NCI-H1048 (cell line): ENCODE measurements at regions not wholly inside any gene's neighbourhood (a gene's known extent, or its start where the extent isn't known, plus 50 kb on each side); places are given as distances from the start of the nearest gene placed in this dataset.
A peak's percentile ranks its signal among the peaks of the same experiment; 100 is the strongest.
"Not testable (repeated sequence)": the region's sequence is repeated elsewhere in the genome, so short reads cannot be mapped to it uniquely, and the experiment has no call there.

Experiments used
- DNase-seq: peaks from one replicate; lab custom pipeline; 2025; lab: John Stamatoyannopoulos, UW

DNA sequence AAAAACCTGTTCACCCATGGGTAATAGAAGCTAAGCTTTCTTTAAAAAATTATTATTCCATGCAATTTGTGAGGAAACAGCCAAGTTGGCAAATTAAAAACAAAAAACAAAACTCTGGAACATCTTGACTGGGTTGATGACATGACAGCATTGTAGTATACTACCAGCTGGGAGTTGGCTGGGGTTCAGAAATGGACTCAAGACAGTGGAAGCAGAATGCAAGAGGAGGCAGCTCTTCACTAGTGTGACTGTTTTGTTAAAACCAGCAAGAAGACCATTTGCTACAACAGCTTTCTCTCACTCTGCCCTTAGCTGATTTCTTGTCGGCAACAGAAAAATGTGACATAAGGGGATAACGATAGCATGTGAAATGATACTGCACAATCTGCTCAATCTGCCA lies 1298.9 kb upstream of the ADGRL4 start:
- DNase-seq: no peak

DNA sequence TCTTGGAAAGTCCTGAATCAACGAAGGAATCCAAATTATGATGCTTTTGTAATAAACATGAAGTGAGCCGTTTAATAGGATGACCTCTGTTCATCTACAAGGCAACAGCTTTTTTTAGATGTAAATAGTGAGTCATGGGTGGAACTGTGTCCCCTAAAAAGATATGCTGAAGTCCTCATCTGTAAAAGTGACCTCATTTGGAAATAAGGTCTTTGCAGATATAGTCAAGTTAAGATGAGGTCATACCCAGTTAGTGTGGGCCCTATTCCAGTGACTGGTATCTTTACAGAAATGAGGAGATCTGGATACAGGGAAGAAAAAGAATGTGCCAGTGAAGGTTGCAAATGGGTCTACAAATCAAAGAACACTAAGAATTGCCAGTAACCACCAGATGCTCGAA lies 1287.3 kb upstream of the ADGRL4 start:
- DNase-seq: no peak

DNA sequence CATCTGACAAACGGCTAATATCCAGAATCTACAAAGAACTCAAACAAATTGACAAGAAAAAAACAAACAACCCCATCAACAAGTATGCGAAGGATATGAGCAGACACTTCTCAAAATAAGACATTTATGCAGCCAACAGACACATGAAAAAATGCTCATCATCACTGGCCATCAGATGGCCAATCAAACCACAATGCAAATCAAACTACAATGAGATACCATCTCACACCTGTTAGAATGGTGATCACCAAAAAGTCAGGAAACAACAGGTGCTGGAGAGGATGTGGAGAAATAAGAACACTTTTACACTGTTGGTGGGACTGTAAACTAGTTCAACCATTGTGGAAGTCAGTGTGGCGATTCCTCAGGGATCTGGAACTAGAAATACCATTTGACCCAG lies 1282.2 kb upstream of the ADGRL4 start:
- not testable (repeated sequence) for DNase-seq

DNA sequence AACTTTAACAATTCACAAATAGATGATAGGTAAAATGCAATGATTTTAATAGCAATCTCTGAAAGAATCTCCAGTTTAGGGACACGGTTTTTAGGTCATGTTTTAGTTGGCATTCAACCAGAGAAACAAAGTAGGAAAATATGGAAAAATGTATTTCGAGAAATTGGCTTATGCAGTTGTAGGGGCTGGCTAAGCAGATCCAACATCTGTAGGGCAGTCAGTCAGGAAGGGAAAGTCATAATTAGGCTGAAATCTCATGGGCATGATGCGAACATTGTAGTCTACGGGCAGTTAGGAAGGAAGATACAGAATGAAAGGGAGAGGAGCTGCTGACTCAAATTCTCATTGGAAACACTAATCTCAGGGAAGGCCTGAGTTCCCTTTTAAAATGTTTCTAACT lies 1276.0 kb upstream of the ADGRL4 start:
- no peak for DNase-seq

DNA sequence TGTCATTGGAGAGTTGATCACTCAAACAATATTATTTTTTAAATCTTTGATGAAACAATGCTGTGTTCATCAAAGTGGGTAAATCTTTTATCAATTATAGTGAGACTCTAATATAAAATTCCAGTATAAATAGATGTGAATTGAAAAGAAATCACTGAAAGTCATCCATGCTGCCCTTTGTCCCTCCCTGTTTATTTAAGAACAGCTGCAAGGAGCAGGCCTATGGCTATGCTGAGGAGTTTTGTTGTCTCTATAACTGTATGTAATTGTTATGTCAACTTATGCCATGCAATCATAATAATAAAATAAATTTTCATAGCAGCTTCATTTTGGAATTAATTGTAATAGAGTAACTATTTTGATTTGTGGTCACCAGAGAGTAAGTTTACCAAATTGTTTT lies 1272.4 kb upstream of the ADGRL4 start:
- DNase-seq: no peak

DNA sequence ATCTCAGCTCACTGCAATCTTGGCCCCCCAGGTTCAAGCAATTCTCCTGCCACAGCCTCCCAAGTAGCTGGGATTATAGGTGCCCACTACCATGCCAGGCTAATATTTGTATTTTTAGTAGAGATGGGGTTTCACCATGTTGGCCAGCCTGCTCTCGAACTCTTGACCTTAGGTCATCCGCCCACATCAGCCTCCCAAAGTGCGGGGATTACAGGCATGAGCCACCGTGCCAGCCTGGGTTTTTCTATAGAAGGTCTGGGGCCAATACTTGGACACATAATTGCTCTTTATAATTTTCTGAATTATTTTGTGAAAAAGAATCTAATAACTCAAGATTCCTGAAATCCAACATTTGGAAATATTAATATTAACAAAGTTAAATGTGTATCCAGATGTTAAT lies 1267.7 kb upstream of the ADGRL4 start:
- no peak for DNase-seq

DNA sequence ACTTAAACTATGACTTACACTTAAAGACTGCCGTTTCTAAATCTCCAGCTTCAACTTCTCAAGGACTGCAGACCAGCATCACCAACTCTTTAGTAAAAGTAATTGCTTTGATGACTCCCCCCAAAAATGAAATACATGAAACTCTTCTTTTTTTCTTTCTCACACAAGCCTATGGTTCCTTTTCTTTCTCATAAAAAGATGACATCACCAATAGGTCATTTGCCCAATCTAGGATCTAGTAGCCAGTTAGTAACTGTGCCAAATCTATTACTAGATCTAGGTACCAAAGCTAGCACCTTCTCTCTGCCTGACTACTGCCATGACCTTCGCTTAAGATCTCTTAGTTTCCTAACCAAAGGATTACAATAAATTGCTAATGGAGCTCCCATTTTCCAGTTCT lies 1266.0 kb upstream of the ADGRL4 start:
- DNase-seq: no peak

DNA sequence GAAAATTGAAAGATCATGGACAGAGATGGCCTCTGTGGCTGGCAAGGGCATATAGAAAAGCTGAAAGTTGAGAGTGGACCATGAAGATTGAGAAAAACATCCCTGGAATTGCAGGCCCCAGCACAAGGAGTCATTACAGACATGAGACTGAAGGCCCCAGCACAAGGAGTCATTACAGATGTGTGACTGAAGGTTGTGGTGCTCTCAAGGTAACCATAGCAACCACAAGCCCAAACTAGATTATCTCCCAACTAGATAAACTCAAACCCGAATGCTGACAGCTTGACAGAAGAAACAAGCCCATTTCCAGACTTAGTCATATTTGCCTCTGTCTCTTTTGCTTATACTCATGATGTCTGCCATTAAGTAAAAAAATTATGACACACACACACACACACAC lies 1252.1 kb upstream of the ADGRL4 start:
- DNase-seq: no peak

DNA sequence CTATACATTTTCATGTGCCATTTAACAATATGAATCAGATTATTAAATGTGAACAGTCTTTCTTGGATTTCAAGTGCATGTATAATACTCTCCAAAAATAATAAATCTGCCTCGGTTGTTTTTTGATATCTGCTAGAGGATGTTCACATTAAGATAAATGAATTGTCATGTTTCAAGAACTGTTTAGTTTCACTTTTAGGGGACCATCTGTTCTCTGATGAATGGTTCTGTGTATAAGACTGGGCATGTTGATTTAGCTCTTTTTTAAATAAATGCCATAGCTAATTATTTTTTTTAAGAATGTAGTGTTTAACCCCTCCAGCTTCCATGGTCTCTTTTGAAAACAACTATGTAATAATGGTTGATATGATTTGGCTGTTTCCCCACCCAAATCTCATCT lies 1245.1 kb upstream of the ADGRL4 start:
- DNase-seq: no peak

DNA sequence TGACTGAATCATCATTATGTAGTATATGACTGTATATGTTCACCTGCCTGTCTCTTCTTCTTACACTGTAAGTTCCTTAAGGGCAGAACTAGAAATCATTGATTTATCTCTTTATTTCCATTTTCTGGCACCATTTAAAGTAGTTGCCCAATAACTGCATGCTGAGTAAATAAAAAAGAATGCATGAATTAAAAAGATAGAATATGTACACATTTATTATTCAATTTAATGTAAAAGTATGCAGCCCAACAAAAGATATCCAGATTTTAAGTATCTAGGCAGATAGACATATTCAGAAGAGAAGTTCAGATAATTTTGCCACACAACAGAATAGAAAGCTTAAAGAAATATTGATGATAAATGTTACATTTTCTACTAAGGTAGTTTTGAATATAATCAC lies 1244.6 kb upstream of the ADGRL4 start:
- no peak for DNase-seq

DNA sequence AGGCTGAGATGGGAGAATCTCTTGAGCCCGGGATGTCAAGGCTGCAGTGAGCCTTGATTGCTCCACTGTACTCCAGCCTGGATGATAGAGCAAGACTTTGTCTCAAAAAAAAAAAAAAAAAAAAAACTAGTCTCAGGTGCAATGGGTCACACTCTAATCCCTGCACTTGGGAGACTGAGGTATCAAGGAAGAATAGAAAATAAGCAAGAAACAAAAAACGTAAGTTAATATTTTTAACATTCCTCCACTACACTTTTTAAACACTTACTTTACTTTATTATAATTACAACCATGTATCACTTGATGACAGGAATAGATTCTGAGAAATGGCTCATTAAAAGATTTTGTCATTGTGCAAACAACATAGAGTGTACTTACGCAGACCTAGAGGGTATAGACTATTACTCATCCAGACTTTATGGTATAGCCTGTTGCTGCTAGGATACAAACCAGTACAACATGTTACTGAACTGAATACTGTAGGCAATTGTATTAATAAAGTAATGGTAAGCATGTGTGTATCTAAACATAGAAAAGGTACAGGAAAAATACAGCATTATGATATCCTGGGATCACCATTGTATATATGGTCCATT lies 1244.1 kb upstream of the ADGRL4 start:
- DNase-seq: no peak

DNA sequence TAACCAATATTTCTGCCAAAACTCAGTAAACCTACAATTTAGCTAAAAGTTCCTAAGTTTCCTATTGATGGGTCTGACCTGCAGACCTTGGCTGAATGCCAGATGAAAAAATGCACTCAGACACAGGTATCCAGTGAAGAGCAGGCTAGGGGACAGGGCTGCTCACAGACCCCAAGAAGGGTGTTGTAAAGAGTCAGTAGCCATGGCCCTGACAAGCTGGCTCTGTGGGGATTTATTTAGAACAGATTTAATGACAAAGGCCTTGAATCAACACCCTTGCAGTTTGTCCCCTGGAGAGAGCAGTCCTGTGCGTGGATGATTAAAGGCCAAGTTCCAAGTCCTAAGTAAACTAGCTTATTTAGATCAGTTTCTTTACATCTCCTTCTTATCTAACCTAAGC lies 1243.2 kb upstream of the ADGRL4 start:
- no peak for DNase-seq

DNA sequence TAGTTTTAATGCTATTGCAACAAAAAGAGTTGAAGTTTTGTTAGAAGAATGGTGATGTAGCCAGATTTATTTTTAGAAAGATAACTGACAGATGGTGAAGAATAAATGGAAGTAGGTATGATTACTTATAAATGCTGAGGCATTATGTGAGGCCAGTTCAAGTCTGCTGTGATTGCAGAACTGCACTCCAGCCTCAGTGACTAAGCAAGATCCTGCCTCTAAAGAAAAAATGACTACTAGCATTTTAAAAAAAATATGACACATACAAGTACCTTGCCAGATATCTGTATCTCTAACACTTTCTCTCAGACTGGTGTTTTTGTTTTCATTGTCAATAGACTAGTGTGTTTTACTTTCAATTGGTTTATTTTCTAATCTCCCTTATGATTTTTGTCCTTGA lies 1242.4 kb upstream of the ADGRL4 start:
- no peak for DNase-seq

DNA sequence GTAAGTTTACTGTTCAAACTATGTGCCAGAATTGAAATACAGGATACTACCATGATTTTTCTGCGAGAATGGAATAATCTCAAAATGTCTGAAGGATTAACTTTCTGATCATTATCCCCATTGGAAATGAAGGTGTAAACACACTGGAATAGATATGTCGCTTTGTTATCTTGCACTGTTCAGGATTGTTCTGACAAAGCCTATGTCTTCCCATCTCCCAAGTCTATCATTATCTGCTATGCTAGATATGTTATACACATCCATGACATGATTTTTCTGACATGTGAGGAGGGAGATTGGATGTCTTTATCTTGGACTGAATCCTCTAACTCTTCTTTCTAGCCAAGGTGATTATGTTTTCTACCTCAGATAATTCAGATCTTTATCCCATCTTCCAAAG lies 1239.3 kb upstream of the ADGRL4 start:
- no peak for DNase-seq

DNA sequence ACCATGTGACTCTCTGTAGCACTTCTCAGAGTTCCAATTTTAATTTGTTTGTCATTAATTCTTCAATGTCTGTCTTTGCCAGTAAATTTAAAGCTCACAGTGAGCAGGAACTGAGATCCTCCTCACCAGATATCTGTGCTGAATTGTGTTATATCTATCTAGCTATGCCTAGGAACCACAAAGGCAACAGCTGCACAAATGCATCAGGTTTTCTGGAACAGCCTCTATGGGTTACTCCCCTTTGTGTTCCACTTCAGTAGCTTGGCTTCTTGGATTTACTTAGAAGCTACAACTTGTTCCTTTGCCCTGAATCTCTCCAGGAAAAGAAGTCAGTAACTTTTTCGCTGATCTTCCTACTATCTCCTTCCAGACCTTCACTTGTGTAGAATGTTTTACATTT lies 1237.8 kb upstream of the ADGRL4 start:
- no peak for DNase-seq

DNA sequence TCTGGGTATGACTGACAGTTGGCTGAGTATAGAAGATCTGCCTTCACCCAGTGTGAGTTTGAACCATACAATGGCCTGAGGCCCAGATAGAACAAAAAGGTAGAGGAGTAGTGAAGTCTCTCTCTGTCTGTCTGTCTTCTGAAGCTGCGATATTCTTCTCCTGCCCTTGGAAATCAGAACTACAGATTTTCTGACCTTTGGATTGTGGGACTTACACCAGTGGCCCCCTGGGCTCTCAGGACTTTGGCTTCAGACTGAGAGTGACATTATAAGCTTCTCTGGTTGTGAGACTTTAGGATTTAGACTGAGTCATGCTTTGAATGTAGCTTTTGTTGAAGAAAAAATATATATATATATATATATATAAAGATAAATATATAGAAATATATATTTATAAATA lies 1235.0 kb upstream of the ADGRL4 start:
- no peak for DNase-seq

DNA sequence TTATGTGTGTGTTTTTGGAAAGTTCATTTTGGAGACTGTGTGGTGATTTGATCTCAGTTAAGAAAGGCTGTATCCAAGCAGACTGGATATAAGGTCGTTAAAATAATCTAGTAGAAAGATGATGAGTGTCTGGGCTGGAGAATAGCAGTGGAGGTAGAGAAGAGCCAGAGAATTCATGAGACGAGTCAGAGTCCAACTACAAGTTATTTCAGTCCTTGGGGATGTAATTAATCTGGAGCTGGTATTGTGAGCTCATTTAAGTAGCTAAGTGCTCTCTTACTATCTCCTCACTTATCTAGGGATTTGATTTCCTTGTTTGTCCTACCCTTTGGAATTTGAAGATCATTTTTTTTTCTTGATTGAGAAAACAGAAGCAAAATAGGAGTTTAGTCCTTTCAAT lies 1219.0 kb upstream of the ADGRL4 start:
- DNase-seq: no peak

DNA sequence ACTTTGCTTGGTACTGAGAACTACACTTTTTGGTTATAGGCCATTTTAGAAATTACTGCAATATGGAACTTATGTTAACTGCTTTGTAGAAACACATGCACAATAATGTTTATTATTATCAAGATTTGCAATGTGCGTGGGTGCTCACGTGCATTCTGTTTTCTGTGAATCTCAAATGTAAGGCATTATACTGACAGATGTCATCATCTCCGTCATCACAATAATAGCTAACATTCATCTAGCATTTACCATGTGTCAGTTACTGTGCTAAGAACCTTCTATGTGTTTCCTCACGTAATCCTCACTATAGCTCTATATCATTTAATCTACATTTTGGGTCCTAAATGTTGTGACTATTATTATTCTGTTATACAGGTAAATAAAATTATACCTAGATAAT lies 1214.8 kb upstream of the ADGRL4 start:
- DNase-seq: no peak

DNA sequence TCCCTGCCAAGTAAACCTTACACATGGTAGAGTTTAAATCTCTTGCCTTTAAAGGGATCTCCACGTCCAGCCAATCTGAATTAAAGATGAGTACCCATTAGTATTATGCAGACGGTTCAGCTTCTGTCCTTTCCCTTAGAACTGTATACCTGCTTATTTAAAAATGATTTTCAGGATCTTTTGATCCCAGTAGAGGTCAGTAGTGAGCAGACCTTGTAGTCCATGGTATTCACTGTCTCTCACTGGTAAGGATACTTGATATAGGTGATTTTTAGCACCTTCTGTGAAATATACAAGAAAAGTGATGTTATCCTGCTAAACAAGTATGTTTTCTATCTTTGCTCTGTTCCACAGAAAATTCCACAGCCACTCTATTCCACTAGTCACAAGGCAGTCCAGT lies 1211.6 kb upstream of the ADGRL4 start:
- peak; percentile 48 for DNase-seq

DNA sequence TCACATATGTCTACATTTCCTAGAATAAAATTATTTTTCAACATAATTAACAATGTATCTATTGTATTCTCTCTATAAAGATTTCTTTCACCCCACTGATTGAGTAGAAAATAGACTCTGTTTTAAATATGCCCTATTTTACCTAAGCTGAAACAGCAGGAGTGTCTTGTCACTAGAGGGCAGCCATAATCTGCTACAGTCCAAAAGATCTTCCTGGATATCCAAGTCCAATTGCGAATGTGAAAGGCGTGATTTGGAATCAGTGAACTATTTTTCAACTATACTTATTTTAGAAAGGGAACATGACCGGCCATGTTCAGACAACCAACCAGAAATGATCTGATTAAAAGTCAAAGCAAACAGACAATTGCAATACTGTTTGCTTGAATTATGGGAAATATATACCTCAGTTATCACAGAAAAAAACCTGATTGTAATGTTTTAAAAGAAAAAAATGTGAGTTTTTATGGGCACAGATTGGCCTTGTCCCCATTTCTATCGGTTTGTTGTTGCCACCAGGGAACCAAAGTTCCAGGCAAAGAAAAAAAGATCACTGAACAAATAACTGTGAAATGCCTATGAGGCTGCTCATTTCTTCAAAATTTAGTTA lies 1211.0 kb upstream of the ADGRL4 start:
- DNase-seq: no peak

DNA sequence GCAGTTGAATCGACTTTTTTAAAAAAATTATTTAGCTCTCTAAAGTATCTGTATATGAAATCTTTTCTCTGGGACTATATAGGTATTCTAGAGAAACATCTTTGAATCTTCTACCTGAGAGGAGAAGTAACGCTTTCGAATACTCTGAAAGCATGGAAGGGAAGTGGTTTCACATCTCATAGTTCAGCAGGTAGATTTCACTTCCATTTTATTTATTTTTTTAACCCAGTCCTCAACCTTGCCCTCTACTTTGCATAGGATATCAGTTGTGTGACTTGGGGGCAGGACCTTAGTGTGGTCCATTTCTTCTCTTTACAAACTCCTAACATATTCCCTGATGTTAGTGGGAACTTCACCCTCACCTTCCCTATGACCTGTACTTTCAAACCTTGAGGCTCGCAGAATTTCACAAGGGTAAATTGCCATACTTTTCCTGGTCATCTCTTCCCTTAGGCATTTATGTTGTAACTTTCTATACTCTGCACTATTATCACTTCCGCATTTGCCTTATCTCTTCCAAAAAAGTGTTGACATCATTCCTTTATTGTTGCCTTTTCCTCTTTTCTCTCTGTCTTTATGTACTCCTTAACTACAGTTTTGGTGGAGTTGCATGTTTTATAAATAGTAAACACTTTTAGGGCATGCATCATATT lies 1208.5 kb upstream of the ADGRL4 start:
- DNase-seq: no peak

DNA sequence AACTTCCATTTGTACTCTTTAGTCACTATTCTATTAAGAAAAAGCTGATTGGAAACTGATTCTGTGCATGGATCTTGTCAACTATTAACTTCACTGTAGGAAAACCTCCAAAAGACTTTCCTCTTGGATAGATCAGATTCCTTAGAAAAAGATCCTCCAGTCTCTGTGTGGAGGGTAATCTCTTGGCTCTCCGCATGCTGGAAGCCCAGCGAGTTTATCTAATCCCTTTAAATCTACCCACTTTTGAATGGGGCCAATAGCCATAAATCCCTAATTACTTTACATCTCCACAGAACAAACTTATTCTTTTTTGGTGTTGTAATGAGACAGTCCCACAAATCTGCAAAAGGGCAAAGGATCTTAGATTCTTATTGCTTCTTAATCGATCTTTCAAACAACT lies 1206.4 kb upstream of the ADGRL4 start:
- DNase-seq: no peak

DNA sequence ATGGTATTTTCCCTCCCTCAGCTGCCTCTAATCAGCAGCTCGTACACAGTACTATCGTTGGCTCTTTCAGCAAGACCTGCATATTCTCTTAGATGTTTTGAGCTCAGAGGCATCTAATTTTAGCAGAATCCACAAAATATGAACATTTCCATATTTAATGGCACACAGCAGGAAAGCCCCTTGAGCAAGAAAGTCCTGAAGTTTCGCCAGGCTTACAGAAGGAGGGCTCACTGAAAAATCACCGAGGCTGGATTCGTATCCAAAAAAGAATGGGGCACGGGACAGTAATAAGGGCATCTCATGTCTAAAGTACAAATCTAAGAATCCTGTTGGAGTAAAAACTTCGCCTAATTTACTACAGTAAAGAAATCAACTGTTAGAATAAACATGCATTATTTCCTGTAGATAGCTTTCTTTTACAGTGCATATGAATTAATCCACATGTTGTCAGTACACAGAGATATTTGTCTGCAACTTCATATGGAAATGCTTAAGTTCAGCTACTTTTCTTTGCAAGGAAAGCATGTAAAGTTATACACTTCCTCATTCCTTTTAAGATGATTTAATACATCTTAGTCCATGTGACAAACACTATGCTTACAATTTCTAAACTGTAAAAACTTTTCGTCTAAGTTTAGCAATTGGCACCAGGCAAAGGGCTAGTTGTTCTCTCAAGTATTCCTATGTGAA lies 1205.3 kb upstream of the ADGRL4 start:
- DNase-seq: no peak
